ENCODE measurements at regions not wholly inside any gene's neighbourhood (a gene's known extent, or its start where the extent isn't known, plus 50 kb on each side); places are given as distances from the start of the nearest gene placed in this dataset.

DNA sequence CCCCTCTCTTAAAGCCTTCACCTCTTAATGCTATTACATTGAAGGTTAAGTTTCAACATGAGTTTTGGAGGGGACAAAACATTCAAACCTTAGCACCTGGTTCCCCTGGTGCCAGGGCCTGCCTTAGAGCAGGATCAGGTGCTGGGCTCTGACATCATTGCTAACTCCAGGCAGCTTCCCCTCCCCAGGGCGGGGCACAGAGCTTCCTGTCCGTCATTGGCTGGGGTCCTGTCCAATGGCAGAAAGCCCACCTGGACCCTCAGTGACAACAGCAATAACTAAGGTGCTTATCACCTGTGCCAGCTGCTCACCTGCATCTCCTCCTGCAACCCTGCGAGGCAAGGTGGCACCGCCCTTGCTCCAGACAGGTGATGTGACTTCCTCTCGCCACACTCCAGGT lies 177.4 kb downstream of the NSG2 start:
- no peak overlapping the region for H3K27ac ChIP-seq (ENCODE audit: low read depth in 1 of 2, low read length in 1 of 2)
- DNase-seq: no peak
- H3K4me3 ChIP-seq: no peak overlapping the region
- ATAC-seq (ENCODE audit: insufficient read depth, low FRiP score): no peak
- TF ChIP-seq CTCF (IDR thresholded peaks at IDR 0.05; ENCODE audit: control extremely low read depth, extremely low read depth): no peak
- no peaks in the 10 kb centered on the region for H3K27me3 ChIP-seq (ENCODE audit: control insufficient read depth in 3 of 3, insufficient read depth in 3 of 3, low read length in 2 of 3)
- H3K36me3 ChIP-seq (ENCODE audit: control insufficient read depth in 4 of 4, insufficient read depth in 4 of 4, low read length in 4 of 4): no peaks in the 10 kb centered on the region
- no peaks in the 10 kb centered on the region for H3K4me1 ChIP-seq (ENCODE audit: control insufficient read depth in 5 of 5, insufficient read depth in 5 of 5, low read length in 5 of 5)
- 92 to 94% methylated on average over 5 of the region's 5 CpGs for WGBS, 2 donors
- H3K9ac ChIP-seq (ENCODE audit: insufficient read depth in 1 of 2, low read length in 2 of 2): no peak overlapping the region
- peaks cover 0 to 2% (median 0%) of the 10 kb centered on the region in 4 donors for H3K9me3 ChIP-seq (ENCODE audit: control insufficient read depth in 4 of 4, insufficient read depth in 3 of 4, low read length in 3 of 4)

GRCh38 chr5:174223355-174223754 lies 177.8 kb downstream of the NSG2 start:
- no peak for ATAC-seq (ENCODE audit: insufficient read depth, low FRiP score)
- H3K9ac ChIP-seq (ENCODE audit: insufficient read depth in 1 of 2, low read length in 2 of 2): no peak overlapping the region
- H3K27ac ChIP-seq (ENCODE audit: low read depth in 1 of 2, low read length in 1 of 2): no peak overlapping the region
- H3K4me3 ChIP-seq: no peak overlapping the region
- 36 to 55% methylated on average over 12 of the region's 12 CpGs for WGBS, 2 donors
- peaks cover 0 to 2% (median 0%) of the 10 kb centered on the region in 5 donors for H3K4me1 ChIP-seq (ENCODE audit: control insufficient read depth in 5 of 5, insufficient read depth in 5 of 5, low read length in 5 of 5)
- TF ChIP-seq CTCF (IDR thresholded peaks at IDR 0.05; ENCODE audit: control extremely low read depth, extremely low read depth): no peak
- DNase-seq: no peak
- no peaks in the 10 kb centered on the region for H3K36me3 ChIP-seq (ENCODE audit: control insufficient read depth in 4 of 4, insufficient read depth in 4 of 4, low read length in 4 of 4)
- H3K9me3 ChIP-seq (ENCODE audit: control insufficient read depth in 4 of 4, insufficient read depth in 3 of 4, low read length in 3 of 4): peaks cover 0 to 2% (median 0%) of the 10 kb centered on the region in 4 donors
- H3K27me3 ChIP-seq (ENCODE audit: control insufficient read depth in 3 of 3, insufficient read depth in 3 of 3, low read length in 2 of 3): no peaks in the 10 kb centered on the region

GRCh38 chr5:174229068-174229467 lies 183.6 kb downstream of the NSG2 start:
- Histone ChIP-seq H3K4me1 (ENCODE audit: control insufficient read depth in 5 of 5, insufficient read depth in 5 of 5, low read length in 5 of 5) (peaks cover 0 to 20% (median 0%) of the 10 kb centered on the region in 5 donors), H3K27ac (ENCODE audit: low read depth in 1 of 2, low read length in 1 of 2) (no peak overlapping the region), H3K27me3 (ENCODE audit: control insufficient read depth in 3 of 3, insufficient read depth in 3 of 3, low read length in 2 of 3) (no peaks in the 10 kb centered on the region), H3K4me3 (no peak overlapping the region), H3K9me3 (ENCODE audit: control insufficient read depth in 4 of 4, insufficient read depth in 3 of 4, low read length in 3 of 4) (no peaks in the 10 kb centered on the region), H3K9ac (ENCODE audit: insufficient read depth in 1 of 2, low read length in 2 of 2) (no peak overlapping the region), H3K36me3 (ENCODE audit: control insufficient read depth in 4 of 4, insufficient read depth in 4 of 4, low read length in 4 of 4) (no peaks in the 10 kb centered on the region)
- 92 to 97% methylated on average over 1 of the region's 1 CpG for WGBS, 2 donors
- TF ChIP-seq CTCF (IDR thresholded peaks at IDR 0.05; ENCODE audit: control extremely low read depth, extremely low read depth): no peak
- ATAC-seq (ENCODE audit: insufficient read depth, low FRiP score): no peak
- no peak for DNase-seq
